ENCODE measurements at regions not wholly inside any gene's neighbourhood (a gene's known extent, or its start where the extent isn't known, plus 50 kb on each side); places are given as distances from the start of the nearest gene placed in this dataset.

DNA sequence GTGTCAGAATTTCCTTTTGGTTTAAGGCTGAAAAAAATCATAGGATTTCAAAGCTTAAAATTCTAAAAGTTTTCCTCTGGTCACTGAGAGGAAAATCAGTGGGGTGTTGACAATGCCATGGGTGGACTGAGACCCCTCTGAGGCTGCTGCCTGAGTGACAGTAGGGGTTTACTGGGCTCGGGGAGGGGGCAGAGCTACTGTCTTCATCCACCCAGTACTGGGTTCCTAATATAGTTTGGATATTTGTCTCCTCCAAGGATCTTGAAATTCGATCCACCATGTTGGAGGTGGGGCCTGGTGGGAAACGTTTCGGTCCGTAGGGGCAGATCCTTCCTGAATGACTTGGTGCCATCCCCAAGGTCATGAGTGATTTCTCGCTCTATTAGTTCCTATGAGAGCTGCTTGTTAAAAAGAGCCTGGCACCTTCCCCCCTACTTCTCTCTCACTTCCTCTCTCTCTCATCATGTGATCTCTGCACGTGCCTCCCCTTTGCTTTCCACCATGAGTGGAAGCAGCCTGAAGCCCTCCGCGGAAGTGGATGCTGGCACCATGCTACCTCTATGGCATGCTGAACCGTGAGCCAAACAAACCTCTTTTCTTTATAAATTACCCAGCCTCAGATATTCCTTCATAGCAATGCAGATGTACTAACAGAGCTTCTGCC, 72.3 kb downstream of the MAP10 start:
- TF ChIP-seq, protein P1, sequence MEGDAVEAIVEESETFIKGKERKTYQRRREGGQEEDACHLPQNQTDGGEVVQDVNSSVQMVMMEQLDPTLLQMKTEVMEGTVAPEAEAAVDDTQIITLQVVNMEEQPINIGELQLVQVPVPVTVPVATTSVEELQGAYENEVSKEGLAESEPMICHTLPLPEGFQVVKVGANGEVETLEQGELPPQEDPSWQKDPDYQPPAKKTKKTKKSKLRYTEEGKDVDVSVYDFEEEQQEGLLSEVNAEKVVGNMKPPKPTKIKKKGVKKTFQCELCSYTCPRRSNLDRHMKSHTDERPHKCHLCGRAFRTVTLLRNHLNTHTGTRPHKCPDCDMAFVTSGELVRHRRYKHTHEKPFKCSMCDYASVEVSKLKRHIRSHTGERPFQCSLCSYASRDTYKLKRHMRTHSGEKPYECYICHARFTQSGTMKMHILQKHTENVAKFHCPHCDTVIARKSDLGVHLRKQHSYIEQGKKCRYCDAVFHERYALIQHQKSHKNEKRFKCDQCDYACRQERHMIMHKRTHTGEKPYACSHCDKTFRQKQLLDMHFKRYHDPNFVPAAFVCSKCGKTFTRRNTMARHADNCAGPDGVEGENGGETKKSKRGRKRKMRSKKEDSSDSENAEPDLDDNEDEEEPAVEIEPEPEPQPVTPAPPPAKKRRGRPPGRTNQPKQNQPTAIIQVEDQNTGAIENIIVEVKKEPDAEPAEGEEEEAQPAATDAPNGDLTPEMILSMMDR (conservative IDR thresholded peaks at IDR 0.05; ENCODE audit: control insufficient read depth, insufficient read depth, low read depth, low read length): no peak
- H3K4me3 ChIP-seq (ENCODE audit: control insufficient read depth, low read depth, low read length): no peak overlapping the region

DNA sequence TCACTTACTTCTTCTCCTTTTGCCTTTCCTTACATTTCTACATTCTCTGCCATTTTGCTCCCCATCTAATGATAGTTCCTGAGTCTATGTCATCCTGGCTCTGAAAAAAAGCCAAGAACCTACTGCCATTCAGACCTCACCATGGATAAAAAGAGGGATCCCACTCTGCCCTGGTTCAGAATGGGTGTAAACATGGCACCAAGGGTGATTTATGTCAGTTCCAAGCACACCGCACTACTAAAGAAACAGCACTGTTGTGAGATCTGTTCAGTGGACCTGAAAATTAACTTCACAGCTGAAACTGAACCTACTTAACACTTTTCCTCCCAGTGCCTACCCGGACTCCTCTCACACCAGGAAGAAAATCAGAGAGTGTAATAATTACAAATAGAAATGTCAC, 72.3 kb upstream of the NTPCR start:
- H3K4me3 ChIP-seq (ENCODE audit: control insufficient read depth, low read depth, low read length): no peak overlapping the region
- DNase-seq (ENCODE audit: low read depth): no peak
- TF ChIP-seq, protein P1 (conservative IDR thresholded peaks at IDR 0.05; ENCODE audit: control insufficient read depth, insufficient read depth, low read depth, low read length): no peak

More for the DNA sequence above, 72.3 kb downstream of the MAP10 start:
- no peak for DNase-seq (ENCODE audit: low read depth)

DNA sequence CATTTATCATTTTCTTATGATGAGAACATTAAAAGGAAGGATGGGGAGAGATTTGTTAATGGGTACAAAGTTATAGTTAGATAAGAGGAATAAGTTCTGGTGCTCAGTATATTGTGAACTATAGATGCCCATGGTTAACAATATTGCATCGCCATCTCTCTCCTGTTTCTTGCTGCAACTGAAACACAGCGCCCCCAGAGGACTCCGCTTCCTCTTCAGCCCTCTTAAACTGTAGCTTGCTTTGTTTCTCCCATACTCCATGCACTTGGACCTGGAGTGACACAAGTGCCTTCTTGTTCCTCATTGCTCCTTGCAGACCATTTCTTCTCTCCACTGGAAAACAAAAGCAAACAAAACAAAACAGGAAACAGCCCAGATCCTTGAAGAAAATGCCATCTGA, 70.1 kb upstream of the NTPCR start:
- TF ChIP-seq, protein P1 (conservative IDR thresholded peaks at IDR 0.05; ENCODE audit: control insufficient read depth, insufficient read depth, low read depth, low read length): peak; percentile 51
- H3K4me3 ChIP-seq (ENCODE audit: control insufficient read depth, low read depth, low read length): no peak overlapping the region
- peak; percentile 33 for DNase-seq (ENCODE audit: low read depth)

DNA sequence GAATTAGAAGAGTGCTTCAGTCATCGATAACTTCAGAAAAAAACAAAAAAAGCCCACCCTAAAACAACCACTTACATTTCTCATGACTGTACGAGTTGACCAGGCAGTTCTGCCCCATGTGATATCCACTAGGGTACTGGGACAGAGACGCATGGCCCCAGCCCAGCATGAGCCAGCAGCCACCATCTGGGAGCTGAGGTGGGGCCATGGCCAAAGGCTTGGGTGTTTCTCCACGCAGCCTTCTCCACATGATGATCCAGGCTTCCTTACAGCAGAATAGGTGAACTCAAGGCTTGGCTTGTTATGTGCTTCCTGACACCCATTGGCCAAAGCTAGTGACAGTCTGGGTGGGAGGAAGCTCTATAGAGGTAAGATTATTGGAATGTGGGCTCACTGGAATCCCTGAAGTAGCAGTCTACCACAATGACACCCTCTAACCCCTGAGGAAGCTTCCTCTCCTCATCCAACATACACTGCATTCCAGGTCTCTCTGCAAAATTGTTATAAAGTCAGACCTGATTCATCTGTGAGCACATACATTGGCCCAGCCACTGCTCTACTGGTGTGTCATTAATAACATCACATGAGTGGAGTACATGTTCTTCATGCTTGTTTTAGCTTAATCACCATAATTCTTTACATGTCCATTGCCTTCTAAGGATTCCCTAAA, 66.3 kb upstream of the NTPCR start:
- peak; percentile 22 for DNase-seq (ENCODE audit: low read depth)
- no peak overlapping the region for H3K4me3 ChIP-seq (ENCODE audit: control insufficient read depth, low read depth, low read length)
- TF ChIP-seq, protein P1 (conservative IDR thresholded peaks at IDR 0.05; ENCODE audit: control insufficient read depth, insufficient read depth, low read depth, low read length): no peak

DNA sequence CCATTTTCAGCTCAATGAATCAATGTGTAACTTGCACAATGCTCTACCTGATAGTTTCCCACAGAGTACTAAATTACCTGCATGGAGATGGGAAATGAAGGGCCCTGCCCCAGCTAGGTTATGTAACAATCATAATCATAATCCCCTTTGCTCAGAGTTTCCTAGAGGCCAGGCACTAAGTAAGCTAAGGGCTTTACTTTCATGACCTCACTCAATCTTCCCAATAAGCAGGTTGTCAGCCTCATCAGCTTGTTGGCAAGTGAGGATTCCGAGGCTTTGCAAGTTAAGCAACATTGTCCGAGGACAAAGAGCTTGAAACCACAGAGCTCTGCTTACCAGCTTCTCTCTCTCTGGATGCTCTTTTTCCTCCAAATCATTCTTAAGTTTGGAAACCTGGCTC, 64.1 kb upstream of the NTPCR start:
- TF ChIP-seq, protein P1 (conservative IDR thresholded peaks at IDR 0.05; ENCODE audit: control insufficient read depth, insufficient read depth, low read depth, low read length): no peak
- no peak overlapping the region for H3K4me3 ChIP-seq (ENCODE audit: control insufficient read depth, low read depth, low read length)
- DNase-seq (ENCODE audit: low read depth): peak; percentile 11

DNA sequence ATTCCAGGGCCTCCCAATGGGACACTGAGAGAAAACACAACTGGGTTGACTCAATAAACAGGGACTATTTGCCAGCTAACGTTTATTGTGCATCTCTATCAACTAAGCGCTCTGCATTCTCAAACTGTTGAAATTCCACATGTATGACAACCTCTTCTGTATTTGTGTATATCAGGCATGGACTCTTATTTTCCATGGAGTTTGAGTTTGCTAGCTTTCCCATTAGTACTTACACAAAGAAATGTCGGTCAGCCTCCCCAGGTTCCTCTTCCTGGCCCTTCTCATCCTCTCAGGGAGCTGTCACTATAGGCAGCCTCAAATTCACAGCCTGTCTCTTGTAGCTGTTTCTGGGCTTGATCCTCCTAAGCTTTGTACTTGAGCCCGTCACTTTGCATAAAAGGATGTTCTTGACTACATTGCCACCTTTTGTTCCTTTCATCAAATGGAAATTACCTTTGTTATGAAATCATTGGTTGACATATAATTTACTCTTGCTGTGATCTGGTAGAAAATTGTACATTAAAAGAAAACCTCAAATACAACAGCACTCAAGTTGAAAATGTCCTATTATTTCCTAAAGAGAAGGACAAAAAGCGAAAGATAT, 60.0 kb upstream of the NTPCR start:
- H3K4me3 ChIP-seq (ENCODE audit: control insufficient read depth, low read depth, low read length): no peak overlapping the region
- no peak for DNase-seq (ENCODE audit: low read depth)
- TF ChIP-seq, protein P1 (conservative IDR thresholded peaks at IDR 0.05; ENCODE audit: control insufficient read depth, insufficient read depth, low read depth, low read length): no peak
